DMS53 (cell line): ENCODE measurements at regions not wholly inside any gene's neighbourhood (a gene's known extent, or its start where the extent isn't known, plus 50 kb on each side); places are given as distances from the start of the nearest gene placed in this dataset.
"Not testable (repeated sequence)": the region's sequence is repeated elsewhere in the genome, so short reads cannot be mapped to it uniquely, and the experiment has no call there.

Experiments used
- DNase-seq: peaks from one replicate; lab custom pipeline; 2025; lab: John Stamatoyannopoulos, UW

DNA sequence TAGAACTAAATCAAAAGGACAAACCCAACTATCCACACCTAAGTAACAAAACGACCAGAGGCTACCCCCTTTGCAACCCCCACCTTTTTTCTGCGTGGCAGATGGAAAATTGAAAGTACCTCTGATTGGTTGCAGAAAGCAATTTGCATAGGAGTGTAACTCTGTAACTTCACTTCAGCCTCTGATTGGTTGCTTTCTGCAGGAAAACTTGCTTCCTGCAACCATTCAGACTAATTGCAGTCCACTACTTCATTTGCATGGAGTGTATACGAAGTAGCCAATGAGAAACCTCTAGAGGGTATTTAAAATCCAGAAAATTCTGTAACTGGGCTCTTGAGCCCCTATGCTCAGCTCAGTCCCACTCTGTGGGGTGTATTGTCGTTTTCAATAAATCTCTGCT is 129.1 kb upstream of the OLIG3 start:
- no peak for DNase-seq

- no peak for DNase-seq
Observed at GRCh38 chr6:137625100-137625661, 131.0 kb upstream of the OLIG3 start.

GRCh38 chr6:137625808-137626207 is 131.6 kb upstream of the OLIG3 start:
- no peak for DNase-seq

DNA sequence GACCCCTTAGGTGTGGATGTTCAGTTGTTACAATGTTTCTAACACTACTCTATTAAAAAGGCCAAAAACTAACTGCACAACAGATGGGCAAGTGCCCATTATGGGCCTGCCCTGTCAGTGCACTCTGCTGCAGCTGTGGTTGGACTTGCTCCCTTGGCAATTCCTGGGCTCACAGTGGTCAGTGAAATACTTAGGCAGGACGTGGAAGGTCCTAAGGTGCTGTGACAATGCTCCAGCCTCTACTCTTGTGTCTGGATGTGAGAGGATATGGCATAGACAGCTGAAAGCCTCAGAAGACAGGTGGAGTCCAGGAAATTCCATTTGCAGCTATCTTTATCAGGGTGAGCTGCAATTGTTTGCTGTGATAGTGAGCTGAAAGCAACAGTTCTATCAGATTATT is 136.5 kb upstream of the OLIG3 start:
- no peak for DNase-seq

GRCh38 chr6:137631323-137631722 is 137.1 kb upstream of the OLIG3 start:
- peak; percentile 4 for DNase-seq

DNA sequence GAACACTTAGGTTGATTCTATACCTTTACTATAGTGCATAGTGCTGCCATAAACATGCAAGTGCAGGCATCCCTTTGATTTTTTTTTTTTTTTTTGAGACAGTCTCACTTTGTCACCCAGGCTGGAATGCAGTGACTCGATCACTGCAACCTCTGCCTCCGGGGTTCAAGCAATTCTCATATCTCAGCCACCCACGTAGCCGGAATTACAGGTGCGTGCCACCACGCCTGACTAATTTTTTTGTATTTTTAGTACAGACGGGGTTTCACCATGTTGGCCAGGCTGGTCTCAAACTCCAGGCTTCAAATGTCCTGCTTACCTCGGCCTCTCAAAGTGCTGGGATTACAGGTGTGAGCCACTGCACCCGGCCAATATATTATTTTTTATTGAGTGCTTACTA is 140.0 kb upstream of the OLIG3 start:
- not testable (repeated sequence) for DNase-seq

GRCh38 chr6:137637121-137637520 is 142.9 kb upstream of the OLIG3 start:
- peak; percentile 8 for DNase-seq

- no peak for DNase-seq
Observed at GRCh38 chr6:137638926-137639706, 144.9 kb upstream of the OLIG3 start.

DNA sequence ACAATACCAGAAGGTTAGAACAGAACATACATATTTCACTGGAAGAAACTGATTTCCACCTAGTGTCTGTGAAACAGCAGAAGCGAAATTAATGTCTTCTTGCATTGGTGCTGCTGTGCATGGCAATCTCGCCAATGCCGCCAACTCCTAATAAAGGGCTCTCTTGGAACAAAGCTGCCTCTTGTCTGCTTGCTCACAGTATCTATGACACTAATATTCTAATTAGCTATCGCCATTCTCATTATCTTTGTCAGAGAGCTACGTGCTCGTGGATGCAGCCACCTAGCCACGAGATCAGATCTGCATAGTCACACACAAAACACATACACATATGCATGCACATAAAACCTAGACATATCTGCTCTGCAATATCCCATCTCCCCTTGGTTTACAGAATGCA is 145.9 kb upstream of the OLIG3 start:
- DNase-seq: no peak

- DNase-seq: peak; percentile 81
Observed at GRCh38 chr6:137641474-137642077, 147.4 kb upstream of the OLIG3 start.

GRCh38 chr6:137643210-137643609 is 149.0 kb upstream of the OLIG3 start:
- not testable (repeated sequence) for DNase-seq

DNA sequence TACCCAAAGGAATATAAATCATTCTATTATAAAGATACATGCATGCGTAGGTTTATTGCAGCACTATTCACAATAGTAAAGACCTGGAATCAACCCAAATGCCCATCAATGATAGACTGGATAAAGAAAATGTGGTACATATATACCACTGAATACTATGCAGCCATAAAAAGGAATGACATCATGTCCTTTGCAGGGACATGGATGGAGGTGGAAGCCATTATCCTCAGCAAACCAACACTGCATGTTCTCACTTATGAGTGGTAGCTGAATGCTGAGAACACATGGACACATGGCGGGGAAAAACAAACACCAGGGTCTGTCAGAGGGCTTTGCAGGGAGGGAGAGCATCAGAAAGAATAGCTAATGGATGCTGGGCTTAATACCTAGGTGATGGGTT is 149.4 kb upstream of the OLIG3 start:
- DNase-seq: not testable (repeated sequence)

GRCh38 chr6:137645850-137646249 is 151.7 kb upstream of the OLIG3 start:
- no peak for DNase-seq

DNA sequence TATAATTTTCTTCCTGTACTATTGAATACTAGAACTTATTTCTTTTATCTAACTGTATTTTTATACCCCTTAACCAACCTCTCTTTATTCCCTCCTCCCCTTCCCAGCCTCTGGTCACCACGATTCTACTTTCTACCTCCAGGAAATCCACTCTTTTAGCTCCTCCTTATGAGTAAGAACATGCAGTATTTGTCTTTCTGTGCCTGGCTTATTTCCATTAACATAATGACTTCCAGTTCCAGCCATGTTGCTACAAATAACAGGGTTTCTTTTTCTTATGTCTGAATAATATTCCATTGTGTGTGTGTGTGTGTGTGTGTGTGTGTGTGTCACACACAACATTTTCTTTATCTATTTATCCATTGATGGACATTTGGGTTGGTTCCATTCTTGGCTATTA is 152.3 kb upstream of the OLIG3 start:
- DNase-seq: no peak

- DNase-seq: peak; percentile 3
Observed at GRCh38 chr6:137647762-137648447, 153.7 kb upstream of the OLIG3 start.

DNA sequence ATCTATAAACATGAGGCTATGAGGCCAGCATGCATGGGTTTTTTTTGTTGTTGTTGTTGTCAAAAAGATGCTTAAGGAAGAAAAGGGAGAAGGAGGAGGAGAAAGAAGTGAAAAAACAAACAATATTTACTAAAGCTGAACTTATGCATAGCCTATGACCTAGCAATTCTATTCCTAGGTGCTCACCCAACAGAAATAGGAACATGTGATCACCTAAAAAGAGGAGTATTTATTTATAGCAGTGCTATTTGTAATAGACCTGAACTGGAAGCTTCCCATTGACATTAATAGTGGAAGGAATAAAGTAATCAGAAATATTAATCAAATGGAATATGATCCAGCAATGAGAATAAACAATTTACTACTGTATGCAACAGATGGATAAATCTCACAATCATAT is 156.5 kb upstream of the OLIG3 start:
- DNase-seq: no peak

- no peak for DNase-seq
Observed at GRCh38 chr6:137651178-137651577, 157.0 kb upstream of the OLIG3 start.

GRCh38 chr6:137651591-137652335 is 157.6 kb upstream of the OLIG3 start:
- DNase-seq: no peak

GRCh38 chr6:137652961-137653705 is 158.9 kb upstream of the OLIG3 start:
- DNase-seq: no peak

DNA sequence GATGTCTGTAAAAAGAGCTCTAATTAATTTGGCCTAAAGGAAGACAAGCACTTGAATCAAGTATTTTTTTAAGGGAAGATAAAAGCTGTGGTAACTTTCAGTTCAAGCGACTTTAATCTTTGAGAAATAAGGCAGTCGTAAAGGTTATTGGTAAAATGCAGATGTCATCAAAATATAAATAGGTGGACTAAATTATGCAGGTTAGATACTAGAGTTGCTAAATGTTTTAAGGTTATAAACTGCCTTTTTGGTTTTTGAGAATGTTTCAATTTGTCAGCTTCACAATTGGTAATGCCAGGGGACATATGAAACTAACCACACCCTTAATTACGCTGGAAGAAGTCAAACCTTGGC is 159.5 kb upstream of the OLIG3 start:
- DNase-seq: no peak

DNA sequence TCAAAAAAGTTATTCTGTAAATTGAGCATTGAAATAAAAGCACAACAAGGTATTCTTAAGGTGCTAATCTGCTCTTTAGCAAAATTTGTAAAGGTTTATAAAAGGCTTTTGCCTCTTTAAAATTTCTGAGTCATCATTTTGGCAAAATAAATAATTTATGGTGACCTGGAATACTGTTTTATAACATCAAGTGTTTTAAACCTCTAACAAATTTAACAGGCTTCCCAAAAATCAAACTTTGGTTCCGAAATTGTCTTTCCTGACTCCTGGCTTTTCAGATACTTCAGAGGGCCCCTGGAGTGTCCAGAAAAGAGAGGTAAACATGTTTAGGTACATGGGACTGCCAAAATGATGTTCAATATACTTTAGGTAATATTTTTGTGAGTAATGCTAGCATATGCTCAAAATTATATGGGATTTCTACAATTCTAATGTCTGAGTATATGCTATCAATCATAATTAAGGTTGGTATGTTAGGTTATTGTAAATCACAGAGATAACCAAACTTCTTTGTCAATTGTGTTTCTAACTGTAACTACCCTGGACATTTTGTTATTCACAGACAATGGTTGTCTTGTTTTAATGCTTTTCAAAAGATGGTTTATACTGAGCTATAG is 160.3 kb upstream of the OLIG3 start:
- DNase-seq: no peak
